GM18517 (cell line): ENCODE measurements at regions not wholly inside any gene's neighbourhood (a gene's known extent, or its start where the extent isn't known, plus 50 kb on each side); places are given as distances from the start of the nearest gene placed in this dataset.

Experiments used
- ATAC-seq: cut with Tn5 transposase; IDR thresholded peaks from one replicate; pipeline ENCODE4 v1.9.1; 2021; ENCODE audit warnings: mild to moderate bottlenecking, moderate library complexity; ENCODE audit not compliant: unreplicated experiment

DNA sequence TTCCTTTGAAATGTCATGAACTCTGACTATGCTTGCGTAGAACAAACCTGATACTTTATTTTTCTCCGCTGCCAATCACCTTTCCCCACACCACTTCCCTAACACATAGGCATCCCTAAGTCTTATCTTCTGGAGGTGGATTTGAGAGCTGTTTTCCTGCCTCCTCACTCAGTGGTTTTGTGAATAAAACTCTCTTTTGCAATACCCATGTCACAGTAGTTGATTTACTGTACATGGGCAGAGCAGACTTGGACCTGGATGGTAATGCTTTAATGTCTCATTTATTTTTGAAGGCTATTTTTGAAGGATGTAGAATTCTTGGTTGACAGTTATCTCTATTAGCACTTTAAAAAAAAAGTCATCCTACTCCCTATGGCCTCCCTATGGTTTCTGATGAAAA, 881.8 kb downstream of the SLITRK5 start:
- ATAC-seq = no peak

DNA sequence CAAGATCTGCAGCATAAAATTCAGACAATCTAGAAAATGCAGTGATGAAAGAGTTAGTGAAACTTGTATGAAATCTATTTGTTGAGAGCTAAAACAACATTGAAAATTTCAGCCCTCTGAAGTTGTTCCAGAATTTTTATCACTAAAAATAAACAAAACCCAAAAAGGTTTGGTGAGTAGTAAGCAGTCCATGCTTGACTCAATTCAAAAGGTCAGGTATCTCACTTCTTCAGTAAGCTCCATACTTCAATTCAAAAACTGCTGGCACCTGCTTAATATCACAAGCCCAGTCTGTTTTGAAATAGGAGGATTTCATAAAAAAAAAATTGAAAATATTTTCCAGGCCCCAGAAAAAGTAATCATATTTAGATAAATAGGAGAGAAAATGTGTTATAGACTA, 894.4 kb downstream of the SLITRK5 start:
- ATAC-seq = no peak

DNA sequence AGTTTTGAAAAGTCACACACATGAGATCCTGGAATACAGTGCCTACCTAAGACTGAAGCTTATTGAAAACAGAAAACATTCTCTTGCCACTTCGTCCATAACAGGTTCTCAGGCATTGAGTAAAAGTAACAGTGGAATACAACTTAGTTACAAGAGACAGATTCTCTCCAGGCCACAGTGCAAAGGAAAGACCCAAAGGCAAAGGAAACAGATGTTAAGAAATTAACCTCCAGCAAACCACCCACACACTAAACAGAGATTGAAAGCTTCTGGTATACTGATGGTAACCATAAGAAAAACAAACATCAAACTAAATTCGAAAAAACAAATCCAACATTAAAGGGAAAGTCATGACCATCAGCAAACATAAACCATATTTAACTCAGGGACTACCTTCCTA, 914.7 kb downstream of the SLITRK5 start:
- ATAC-seq = no peak

DNA sequence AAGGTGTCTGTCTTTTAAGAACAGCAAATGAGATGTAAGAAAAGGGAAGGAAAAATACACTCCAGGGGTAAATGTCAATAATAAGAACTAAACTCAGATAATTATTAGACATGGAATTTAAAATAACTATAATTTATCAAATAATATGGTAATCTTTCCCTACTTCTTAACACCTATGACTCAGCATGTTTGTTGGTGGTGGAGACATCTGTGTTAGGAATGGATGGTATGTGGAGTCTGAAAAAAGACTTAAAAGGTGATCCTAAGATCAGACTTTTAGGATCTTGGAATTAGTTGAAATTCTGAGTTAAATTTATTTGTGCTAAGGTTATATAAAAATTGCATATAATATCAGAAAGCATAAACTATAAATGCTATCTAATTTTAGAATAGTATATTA, 915.1 kb downstream of the SLITRK5 start:
- no peak for ATAC-seq

DNA sequence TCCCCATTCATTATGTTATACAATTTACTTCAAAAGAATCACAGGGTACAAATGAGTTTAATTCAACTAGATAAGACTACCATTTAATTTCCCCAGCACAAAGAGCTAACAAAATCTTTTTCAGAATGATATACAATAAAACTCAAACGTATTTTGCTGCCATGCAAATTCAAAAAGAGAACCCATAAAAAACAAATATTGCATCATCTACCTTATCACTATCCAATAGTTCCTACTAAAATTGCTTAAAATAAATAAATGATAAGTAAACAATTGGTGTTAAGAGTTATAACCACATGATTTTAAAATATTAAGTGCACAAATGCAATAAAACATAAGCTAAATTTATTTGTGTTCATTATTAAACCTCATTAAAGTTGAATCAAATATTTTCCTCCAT, 919.4 kb downstream of the SLITRK5 start:
- ATAC-seq = no peak

DNA sequence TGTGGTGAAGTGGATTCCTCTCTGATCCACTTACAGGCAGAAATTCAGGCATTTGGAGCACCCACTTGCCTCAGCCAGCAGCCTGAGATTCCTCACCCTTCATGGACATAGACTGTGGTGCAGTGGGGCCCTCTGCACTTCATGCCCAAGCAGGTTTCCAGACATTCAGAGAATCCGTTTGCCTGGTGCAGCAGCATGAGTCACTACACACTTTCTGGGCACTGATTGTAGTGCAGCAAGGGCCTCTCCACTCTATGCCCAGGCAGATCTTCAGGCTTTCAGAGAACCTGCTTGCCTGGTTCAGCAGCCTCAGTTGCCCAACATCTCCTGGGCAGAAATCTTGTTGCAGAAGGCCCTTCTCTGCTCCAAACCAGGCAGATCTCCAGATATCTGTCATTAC, 920.9 kb downstream of the SLITRK5 start:
- ATAC-seq = no peak

DNA sequence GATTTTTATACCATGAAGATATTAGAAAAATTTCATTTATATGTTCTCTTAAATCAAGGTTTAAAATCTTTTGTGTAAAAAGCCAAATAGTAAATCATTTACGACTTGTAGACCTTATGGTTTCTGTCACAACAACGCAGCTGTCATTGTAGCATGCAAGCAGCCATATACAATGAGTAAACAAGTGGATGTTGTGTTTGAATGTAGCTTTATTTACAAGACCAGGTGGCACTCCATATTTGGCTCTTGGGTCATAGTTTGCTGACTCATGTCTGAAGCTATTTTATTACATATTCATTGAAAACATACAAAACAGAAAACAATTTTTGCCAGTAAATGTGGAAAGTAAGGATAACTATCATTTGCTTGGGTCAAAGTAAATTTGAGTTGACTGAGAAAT, 930.8 kb downstream of the SLITRK5 start:
- no peak for ATAC-seq

DNA sequence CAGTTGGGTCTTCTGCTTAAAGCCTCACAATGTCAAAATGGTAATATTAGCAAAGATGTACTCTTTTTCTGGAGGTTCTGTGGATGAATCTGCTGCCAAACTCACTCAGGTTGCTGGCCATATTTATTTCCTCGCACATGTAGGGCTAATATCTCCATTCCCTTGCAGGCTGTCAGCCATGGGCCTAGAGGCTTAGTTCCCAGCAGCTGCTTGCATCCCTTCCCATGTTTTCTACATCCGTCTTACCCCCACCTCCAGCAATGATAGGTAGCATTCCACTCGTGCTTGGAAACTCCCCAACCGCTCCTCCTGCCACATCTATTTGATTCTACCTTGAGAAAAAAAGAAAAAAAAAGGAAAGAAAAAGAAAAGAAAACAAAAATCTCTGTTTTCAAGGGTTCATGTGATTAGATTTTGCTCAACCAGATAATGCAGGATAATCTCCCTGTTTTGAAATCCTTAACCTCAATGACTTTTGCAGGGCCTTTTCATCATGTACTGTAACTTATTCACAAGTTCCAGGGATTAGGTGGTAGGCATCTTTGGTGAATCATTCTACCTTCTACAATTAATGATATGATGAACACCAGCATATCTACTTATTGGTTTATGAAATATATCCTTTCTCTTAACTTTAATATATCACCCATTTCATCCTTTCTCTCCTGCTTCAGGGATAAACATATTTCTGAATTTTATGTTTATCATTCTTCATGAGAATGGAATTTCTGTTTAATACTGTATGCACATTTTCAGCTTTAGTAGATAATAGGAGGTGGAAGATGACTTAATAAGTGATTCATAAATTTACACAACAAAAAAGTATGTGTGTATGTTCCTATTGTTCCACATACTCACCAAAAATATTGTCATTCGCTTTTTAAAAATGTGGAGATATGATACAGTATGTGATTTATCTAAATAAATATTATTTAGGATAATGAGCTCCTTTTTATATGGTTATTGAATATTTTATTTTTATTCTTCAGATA, 931.9 kb downstream of the SLITRK5 start:
- no peak for ATAC-seq

DNA sequence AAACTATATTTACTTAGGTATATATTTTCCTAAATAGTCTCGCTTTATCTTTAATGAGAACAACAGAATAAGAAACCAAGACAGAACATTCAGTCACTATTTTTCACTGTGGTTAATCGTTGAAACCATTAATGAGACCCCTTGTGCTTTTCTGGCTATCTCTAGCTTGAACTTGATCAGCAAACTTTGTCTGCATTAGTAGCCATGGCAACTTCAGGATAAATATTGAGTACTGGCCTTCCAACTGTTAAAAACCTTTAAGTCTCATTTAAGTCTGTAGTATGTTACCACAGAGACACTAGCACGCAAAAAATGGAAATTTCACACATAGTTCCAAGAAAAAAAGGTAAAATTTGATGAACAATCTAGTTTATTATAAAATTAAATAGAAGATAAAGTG, 946.0 kb downstream of the SLITRK5 start:
- ATAC-seq = no peak

DNA sequence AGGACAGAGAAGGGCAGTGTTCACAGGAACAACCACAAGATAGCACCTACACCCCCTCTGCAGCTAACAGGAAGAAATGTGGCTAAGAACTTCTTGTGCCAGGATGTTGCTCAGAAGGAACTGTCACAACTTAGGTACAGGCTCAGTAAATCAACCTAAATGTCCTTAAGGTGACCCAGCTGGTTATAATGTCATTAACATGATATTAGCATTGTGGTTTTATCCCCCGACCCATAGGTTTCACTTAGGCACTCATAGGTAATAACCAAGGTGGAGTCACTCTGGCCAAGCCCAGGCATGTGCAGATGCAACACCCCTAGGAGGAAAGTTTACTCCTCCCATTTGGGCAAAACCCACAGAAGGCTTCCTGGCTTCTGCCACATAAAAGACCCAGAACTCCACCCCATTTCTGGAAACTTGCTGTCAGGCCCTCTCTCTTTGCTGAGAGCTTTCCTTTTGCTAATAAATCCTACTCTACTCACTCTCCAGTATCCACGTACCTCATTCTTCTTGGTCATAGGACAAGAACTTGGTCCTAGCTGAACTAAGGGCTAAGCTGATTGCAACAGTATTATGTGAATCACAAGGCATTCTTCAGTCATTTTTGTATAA, 951.3 kb downstream of the SLITRK5 start:
- no peak for ATAC-seq

DNA sequence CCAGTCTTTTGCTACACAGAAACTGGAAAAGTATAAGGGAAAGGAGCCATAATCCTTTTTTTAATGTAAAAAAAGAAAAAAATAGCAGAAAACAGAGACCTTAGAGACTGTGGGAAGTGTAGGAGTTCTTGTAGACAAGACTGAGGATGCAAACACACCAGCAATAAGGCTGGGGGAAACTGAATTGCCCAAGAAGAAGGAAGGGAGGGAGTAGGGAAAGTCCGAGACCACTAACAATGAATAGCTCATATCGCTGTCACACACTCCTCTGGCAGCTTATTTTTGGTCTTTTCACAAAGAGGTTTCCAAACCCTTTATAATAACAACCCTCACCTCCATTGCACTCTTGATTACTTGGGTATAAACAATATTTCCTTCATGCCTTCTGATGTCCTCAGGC, 952.0 kb downstream of the SLITRK5 start:
- ATAC-seq = no peak

DNA sequence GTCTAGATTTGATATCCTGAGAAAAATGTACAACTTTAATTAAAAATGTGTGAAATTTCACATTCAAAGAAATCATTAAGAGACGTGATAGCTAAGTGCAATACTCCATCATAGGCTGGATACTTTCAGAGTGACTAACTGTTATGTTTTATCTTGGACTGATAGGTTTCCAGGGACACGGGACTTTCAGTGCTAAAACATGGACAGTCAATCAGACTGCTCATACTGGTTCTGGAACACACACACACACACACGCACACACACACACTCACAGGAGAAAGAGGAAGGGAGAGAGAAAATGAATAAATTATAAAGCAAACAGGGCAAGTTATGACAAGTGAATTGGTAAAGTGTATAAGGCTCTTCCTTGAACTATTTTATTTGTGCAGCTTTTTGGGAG, 955.9 kb downstream of the SLITRK5 start:
- no peak for ATAC-seq

DNA sequence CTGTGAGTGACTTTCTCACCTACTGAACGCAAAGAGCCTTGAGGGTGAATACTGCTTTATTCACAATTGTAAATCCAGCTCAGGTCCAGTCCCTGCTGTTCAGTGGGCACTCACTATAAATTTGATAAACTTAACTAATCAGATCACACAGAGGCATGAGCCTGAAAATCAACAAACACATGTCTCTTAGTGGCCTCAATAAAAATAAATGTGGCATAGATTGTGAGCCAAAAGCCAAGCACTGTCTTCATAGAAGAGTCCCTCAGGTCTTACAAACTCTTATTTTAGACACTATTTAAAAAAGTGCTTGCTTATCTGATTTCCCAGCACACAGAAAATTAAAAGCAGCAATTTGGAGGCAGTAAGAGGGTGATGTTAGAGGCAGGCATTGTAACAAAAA, 957.7 kb downstream of the SLITRK5 start:
- ATAC-seq = no peak

DNA sequence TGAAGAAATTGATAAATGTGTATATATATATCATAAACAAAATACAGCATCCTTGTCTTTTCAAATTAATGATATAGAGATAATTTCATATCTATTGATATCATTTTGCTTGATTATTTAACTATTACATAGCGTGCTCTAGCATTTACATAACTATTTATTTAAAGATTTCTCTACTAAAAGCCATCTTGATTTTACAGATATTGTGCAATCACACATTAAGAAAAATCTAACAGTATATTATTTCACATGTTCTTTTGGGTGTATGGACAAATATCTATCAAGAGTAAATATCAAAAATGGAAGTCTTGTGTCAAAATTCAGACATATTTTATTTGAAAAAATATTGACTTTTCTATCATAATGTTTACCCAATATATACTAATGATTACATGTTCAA, 966.8 kb downstream of the SLITRK5 start:
- ATAC-seq = no peak

DNA sequence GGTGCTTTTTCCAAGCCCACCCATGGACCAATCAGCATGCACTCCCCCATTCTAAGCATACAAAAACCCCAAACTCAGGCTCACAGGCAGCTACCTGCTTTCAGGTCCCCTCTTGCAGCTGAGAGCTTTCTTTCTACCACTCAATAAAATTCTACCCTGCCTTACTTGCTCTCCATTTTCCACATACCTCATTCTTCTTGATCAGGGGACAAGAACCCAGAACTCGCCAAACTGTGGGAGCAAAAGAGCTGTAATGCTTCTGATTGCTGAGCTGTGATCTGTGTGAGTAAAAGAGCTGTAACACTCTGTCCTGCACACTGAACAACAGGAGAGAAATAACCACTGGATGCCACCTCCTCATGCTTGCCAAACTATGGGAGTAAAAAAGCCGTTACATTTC, 972.1 kb downstream of the SLITRK5 start:
- ATAC-seq = no peak

DNA sequence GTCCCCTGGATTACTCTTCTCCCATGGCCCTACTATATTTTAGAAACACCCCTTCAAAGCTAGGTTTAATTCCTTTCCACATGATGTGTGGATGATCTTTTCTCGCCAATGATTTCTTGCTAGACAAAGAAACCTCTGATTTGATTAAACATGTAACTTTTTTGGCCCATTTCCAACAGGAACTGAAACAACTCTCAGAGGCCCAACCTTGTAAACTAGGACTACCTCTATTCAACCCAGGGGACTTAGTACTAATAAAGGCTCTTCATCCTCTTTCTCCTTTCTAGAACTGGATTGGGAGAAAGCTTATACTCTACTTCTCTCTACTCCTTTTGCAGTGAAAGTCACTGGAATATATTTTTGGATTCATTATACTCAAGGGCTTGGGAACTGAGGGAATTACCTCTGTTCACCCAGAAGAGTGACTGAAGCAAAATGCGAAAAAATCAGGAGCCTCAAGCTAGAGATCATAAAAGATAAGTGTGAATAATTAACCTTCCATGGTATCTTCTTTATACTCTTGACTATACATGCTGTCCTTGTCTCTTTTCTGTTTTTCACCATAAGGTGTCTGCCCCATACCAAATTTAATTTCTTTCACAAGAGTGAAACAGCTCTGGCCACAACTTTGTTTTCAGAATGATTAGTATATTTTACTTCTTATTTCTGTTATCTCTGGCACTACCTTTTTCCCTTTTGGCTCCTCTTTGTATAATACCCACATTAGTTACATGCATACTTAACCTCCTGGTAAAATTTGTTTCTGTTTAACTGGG, 977.6 kb downstream of the SLITRK5 start:
- no peak for ATAC-seq

DNA sequence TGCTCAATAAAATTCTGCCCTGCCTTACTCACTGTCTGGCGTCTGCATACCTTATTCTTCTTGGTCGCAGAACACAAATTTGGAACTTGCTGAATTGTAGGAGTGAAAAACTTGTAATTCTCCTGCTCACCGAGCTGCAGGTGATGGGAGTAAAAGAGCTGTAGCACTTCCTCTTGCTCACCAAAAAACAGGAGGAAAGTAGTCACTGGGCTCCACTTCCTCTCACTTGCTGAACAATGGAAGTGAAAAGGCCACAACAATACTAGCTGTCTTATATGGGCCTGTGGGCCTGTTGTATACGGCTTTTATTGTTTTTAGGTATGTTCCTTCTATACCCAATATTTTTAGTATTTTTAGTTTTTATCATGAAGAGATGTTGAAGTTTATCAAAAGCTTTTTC, 978.7 kb downstream of the SLITRK5 start:
- no peak for ATAC-seq

DNA sequence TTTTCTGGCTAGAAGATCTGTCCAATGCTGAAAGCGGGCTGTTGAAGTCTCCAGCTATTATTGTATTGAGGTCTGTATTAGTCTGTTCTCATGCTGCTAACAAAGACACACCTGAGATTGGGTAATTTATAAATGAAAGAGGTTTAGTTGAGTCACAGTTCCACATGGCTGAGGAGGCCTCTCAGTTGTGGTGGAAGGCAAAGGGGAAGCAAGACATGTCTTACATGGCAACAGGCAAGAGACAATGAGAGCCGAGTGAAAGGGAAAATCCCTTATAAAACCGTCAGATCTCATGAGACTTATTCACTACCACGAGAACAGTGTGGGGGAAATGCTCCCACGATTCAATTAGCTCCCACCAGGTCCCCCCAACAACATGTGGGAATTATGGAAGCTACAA, 980.4 kb downstream of the SLITRK5 start:
- ATAC-seq = no peak

DNA sequence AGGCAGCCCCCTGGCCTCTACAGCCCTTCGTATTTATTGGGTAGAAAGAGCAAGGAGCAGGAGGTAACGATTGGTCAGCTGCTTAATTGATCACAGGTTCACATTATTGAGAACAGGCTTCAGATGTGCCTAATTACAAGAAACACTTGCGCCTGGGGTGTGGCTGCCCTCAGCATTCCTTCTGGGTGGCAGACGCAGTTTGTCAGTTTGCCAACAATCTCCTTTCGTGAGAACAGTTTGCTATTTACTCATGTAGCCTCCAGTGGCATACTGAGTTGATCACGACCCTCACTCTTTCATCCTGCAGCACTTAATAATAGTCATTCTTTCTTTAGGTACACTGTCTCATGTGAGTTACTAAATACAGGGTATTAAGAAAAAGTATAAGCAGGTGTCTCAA, 985.6 kb downstream of the SLITRK5 start:
- ATAC-seq = no peak

DNA sequence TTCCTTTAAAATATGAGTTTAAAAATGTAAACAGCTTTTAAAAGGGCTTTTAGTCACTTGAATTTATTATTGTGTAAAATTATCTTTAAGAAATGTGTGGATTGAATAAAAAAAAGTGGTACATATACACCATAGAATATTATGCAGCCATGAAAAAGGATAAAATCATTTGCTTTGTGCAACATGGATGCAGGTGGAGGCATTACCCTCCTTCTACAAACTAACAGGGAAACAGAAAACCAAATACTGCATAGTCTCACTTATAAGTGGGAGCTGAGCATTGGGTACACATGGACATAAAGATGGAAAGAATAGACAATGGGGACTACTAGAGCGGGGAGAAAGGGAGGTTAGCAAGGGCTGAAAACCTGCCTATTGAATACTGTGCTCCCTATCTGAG, 999.3 kb downstream of the SLITRK5 start:
- no peak for ATAC-seq

DNA sequence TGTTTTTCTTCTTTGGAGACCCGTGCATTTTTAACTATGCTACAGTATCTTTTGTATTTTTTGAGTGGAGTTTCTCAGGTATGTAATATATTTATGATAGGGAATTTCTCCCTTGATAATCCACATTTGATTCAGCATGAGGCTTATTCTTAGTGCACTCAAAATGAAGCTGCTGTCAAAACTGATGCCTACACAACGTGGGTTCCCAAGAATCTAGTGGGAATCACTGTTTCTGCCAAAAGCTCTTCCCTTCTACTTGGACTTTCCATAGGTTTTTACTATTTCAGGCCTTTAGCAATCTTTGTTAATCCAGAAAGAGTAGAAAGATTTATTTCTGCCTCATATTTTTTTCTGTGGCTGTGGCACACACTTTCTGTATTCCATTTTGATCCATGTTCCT, 1003.7 kb downstream of the SLITRK5 start:
- ATAC-seq = no peak
